ENCODE measurements at regions not wholly inside any gene's neighbourhood (a gene's known extent, or its start where the extent isn't known, plus 50 kb on each side); places are given as distances from the start of the nearest gene placed in this dataset.

DNA sequence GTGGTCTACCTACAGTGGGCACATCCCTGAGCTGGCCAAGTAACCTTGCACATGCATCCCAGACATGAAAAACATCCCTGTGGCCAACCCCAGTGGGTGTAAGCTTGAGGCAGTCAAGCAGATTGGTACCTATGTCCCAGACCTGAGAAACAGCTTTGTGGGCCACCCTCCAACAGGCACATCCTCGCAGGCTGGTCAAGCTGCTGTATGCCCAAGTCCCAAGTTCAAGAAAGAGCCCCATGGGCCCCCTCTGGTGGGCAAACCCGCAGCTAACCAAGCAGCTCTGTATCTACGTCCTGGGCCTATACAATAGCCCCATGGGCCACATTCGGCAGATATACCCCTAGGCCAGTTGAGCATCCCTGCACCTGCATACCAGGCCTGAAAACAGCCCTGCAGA is 186.3 kb upstream of the GPR149 start:
- no peak overlapping the region for H3K27ac ChIP-seq (ENCODE audit: low read length)
- Mint-ChIP-seq H3K27ac (no peak overlapping the region), H3K36me3 (no peaks in the 10 kb centered on the region), H3K4me1 (no peaks in the 10 kb centered on the region), H3K9me3 (peaks cover 15 to 16% of the 10 kb centered on the region in 2 donors), H3K27me3 (ENCODE audit: low read depth in 2 of 2) (no peaks in the 10 kb centered on the region), H3K4me3 (no peak overlapping the region)
- no peak for ATAC-seq
- no peaks in the 10 kb centered on the region for H3K27me3 ChIP-seq (ENCODE audit: control insufficient read depth, insufficient read depth, low read length)
- intact Hi-C loops (cut with micrococcal nuclease) = no loop called here
- H3K9me3 ChIP-seq (ENCODE audit: control insufficient read depth, insufficient read depth, low read length) = peaks cover 16% of the 10 kb centered on the region
- H3K4me1 ChIP-seq (ENCODE audit: control insufficient read depth, insufficient read depth, low read length) = no peaks in the 10 kb centered on the region
- no peak overlapping the region for H3K4me3 ChIP-seq (ENCODE audit: low read length)
- WGBS (ENCODE audit: insufficient coverage) = 82% methylated on average over 4 of the region's 4 CpGs
- H3K36me3 ChIP-seq (ENCODE audit: control insufficient read depth, insufficient read depth, low read length) = no peaks in the 10 kb centered on the region
- DNase-seq = no peak
- no peak for TF ChIP-seq CTCF (IDR thresholded peaks at IDR 0.05)

DNA sequence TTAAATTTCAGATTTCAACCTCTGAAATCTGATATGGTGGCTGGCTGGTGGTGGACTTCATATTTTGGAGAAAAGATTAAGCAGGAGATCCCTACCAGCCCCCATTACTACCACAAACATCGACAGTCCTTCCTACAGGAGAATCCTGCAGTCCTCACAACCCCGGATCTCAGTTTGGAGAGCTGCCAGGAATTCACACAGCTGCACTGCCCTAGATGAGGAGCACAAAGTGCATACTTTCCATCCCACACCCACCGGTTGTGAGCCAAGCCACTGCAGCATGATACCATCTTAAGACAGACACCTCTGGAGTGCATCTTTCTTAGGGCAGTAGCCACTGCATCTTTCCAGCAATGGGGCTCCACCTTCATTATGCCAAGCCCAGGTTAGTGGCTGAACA is 185.5 kb upstream of the GPR149 start:
- Mint-ChIP-seq H3K4me1 (no peaks in the 10 kb centered on the region), H3K4me3 (no peak overlapping the region), H3K9me3 (peaks cover 14 to 16% of the 10 kb centered on the region in 2 donors), H3K27ac (no peak overlapping the region), H3K27me3 (ENCODE audit: low read depth in 2 of 2) (no peaks in the 10 kb centered on the region), H3K36me3 (no peaks in the 10 kb centered on the region)
- Histone ChIP-seq H3K27ac (ENCODE audit: low read length) (no peak overlapping the region), H3K36me3 (ENCODE audit: control insufficient read depth, insufficient read depth, low read length) (no peaks in the 10 kb centered on the region), H3K4me1 (ENCODE audit: control insufficient read depth, insufficient read depth, low read length) (no peaks in the 10 kb centered on the region), H3K4me3 (ENCODE audit: low read length) (no peak overlapping the region), H3K27me3 (ENCODE audit: control insufficient read depth, insufficient read depth, low read length) (no peaks in the 10 kb centered on the region), H3K9me3 (ENCODE audit: control insufficient read depth, insufficient read depth, low read length) (peaks cover 16% of the 10 kb centered on the region)
- TF ChIP-seq CTCF (IDR thresholded peaks at IDR 0.05) = no peak
- DNase-seq = no peak
- no peak for ATAC-seq
- WGBS (ENCODE audit: insufficient coverage) = 91% methylated on average over 3 of the region's 3 CpGs
- intact Hi-C loops (cut with micrococcal nuclease) = no loop called here

DNA sequence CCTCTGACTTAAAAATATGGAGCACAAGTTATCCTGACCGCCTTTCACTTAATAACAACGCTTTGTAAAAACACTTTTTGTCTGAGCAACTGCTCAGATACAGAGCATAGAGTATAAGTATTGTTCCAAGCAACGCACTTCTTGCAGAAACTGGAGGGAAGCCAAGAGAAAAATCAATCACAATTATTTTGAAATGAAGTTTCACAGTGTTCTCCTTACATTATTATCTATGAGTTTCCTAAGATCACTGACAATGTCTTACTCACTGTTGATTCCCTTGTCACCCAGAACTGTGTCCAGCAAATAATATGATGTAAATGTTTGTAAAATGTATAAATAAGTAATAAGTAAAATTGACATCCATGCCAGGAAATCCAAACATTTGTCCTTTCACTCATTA is 184.6 kb upstream of the GPR149 start:
- Histone ChIP-seq H3K27me3 (ENCODE audit: control insufficient read depth, insufficient read depth, low read length) (no peaks in the 10 kb centered on the region), H3K4me3 (ENCODE audit: low read length) (no peak overlapping the region), H3K27ac (ENCODE audit: low read length) (no peak overlapping the region), H3K4me1 (ENCODE audit: control insufficient read depth, insufficient read depth, low read length) (no peaks in the 10 kb centered on the region), H3K9me3 (ENCODE audit: control insufficient read depth, insufficient read depth, low read length) (peaks cover 16% of the 10 kb centered on the region), H3K36me3 (ENCODE audit: control insufficient read depth, insufficient read depth, low read length) (no peaks in the 10 kb centered on the region)
- DNase-seq (no peak), ATAC-seq (no peak)
- H3K4me3 Mint-ChIP-seq = no peak overlapping the region
- H3K9me3 Mint-ChIP-seq = peaks cover 14 to 18% of the 10 kb centered on the region in 2 donors
- H3K36me3 Mint-ChIP-seq = no peaks in the 10 kb centered on the region
- H3K27me3 Mint-ChIP-seq (ENCODE audit: low read depth in 2 of 2) = no peaks in the 10 kb centered on the region
- TF ChIP-seq CTCF (IDR thresholded peaks at IDR 0.05) = no peak
- no peak overlapping the region for H3K27ac Mint-ChIP-seq
- 89% methylated on average over 3 of the region's 3 CpGs for WGBS (ENCODE audit: insufficient coverage)
- H3K4me1 Mint-ChIP-seq = no peaks in the 10 kb centered on the region
- intact Hi-C loops (cut with micrococcal nuclease) = no loop called here

GRCh38 chr3:154614078-154614477 is 184.1 kb upstream of the GPR149 start:
- TF ChIP-seq CTCF (IDR thresholded peaks at IDR 0.05) = no peak
- Mint-ChIP-seq H3K4me1 (no peaks in the 10 kb centered on the region), H3K9me3 (peaks cover 14 to 18% of the 10 kb centered on the region in 2 donors), H3K27me3 (ENCODE audit: low read depth in 2 of 2) (no peaks in the 10 kb centered on the region), H3K27ac (no peak overlapping the region), H3K4me3 (no peak overlapping the region), H3K36me3 (no peaks in the 10 kb centered on the region)
- no peaks in the 10 kb centered on the region for H3K4me1 ChIP-seq (ENCODE audit: control insufficient read depth, insufficient read depth, low read length)
- WGBS (ENCODE audit: insufficient coverage) = no CpG with 5 or more reads among the region's 1 CpG
- no peaks in the 10 kb centered on the region for H3K36me3 ChIP-seq (ENCODE audit: control insufficient read depth, insufficient read depth, low read length)
- H3K9me3 ChIP-seq (ENCODE audit: control insufficient read depth, insufficient read depth, low read length) = peaks cover 16% of the 10 kb centered on the region
- ATAC-seq = no peak
- intact Hi-C loops (cut with micrococcal nuclease) = no loop called here
- no peaks in the 10 kb centered on the region for H3K27me3 ChIP-seq (ENCODE audit: control insufficient read depth, insufficient read depth, low read length)
- no peak for DNase-seq
- H3K27ac ChIP-seq (ENCODE audit: low read length) = no peak overlapping the region
- no peak overlapping the region for H3K4me3 ChIP-seq (ENCODE audit: low read length)
